ENCODE measurements at regions not wholly inside any gene's neighbourhood (a gene's known extent, or its start where the extent isn't known, plus 50 kb on each side); places are given as distances from the start of the nearest gene placed in this dataset.

DNA sequence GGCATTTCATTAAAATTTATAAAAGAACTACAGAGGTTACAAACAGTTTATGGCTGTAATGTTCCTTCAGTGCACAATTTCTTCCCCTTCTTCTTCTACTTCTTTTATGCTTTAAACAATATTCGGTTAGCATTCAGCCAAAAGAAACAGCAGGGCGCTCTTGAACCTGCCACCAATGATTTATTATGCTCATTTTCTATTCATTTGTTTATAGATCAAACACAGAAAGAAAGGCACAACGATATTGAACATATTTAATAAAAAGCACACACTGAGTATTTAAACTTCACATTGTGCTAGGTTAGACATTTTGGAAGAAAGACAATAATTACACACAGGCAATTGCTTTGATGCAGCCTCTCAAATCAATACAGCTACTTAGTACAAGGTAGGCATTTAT, 1025.8 kb upstream of the LRRN3 start:
- Histone ChIP-seq H3K9me1 (ENCODE audit: insufficient read depth, low read length) (no peaks in the 10 kb centered on the region), H3K18ac (ENCODE audit: low read depth, low read length) (no peak overlapping the region), H4K20me1 (ENCODE audit: insufficient read depth, low read length) (no peaks in the 10 kb centered on the region), H3K79me1 (ENCODE audit: low read depth in 1 of 2, low read length in 2 of 2) (no peaks in the 10 kb centered on the region), H2BK120ac (ENCODE audit: low read depth, low read length) (no peak overlapping the region), H2AFZ (replicated peaks; ENCODE audit: low read length, poor library complexity) (no peak overlapping the region), H3K23ac (ENCODE audit: low read depth, low read length) (no peak overlapping the region), H3K56ac (ENCODE audit: extremely low read depth, insufficient read depth, low read length) (no peak overlapping the region), H2BK15ac (ENCODE audit: low read depth, low read length) (no peak overlapping the region), H4K91ac (ENCODE audit: insufficient read depth, low read depth, low read length) (no peak overlapping the region), H3K9ac (ENCODE audit: low read depth, low read length) (no peak overlapping the region), H2BK5ac (ENCODE audit: low read depth, low read length, poor library complexity, severe bottlenecking) (no peak overlapping the region), H3K4me1 (ENCODE audit: control insufficient read depth, insufficient read depth, low read length) (no peaks in the 10 kb centered on the region), H3K4ac (ENCODE audit: low read depth, low read length) (no peak overlapping the region), H3K14ac (replicated peaks; ENCODE audit: low read depth, low read length) (no peak overlapping the region), H3K4me3 (ENCODE audit: insufficient read depth, low read depth, low read length) (no peak overlapping the region), H2AK9ac (replicated peaks; ENCODE audit: low read depth, low read length, poor library complexity) (no peak overlapping the region), H4K5ac (ENCODE audit: low read depth, low read length) (no peak overlapping the region), H2BK20ac (ENCODE audit: low read depth, low read length) (no peak overlapping the region), H3K4me2 (ENCODE audit: low read depth, low read length) (no peak overlapping the region), H2AK5ac (ENCODE audit: low read depth, low read length) (no peak overlapping the region), H4K8ac (ENCODE audit: low read depth in 2 of 2, low read length in 2 of 2) (no peak overlapping the region), H3K27ac (ENCODE audit: insufficient read depth, low read length) (no peak overlapping the region), H3K27me3 (ENCODE audit: control insufficient read depth, insufficient read depth, low read length) (no peaks in the 10 kb centered on the region), H3K9me3 (ENCODE audit: control insufficient read depth, insufficient read depth, low read length) (no peaks in the 10 kb centered on the region), H3K36me3 (ENCODE audit: control insufficient read depth, insufficient read depth, low read length) (no peaks in the 10 kb centered on the region)
- ChIA-PET CTCF (no interaction called here), POLR2A (ENCODE audit: unreplicated experiment) (no interaction called here)
- ATAC-seq (ENCODE audit: low read depth) (no peak), DNase-seq (no peak)
- intact Hi-C loops (cut with micrococcal nuclease), result no loop called here
- BruUV-seq (replicated peaks), result no TSS peak
- TF ChIP-seq CEBPB (IDR thresholded peaks at IDR 0.05; ENCODE audit: low read depth, low read length) (no peak), CHD1 (IDR thresholded peaks at IDR 0.05; ENCODE audit: low read depth, low read length) (no peak), MAFK (IDR thresholded peaks at IDR 0.05; ENCODE audit: low read depth, low read length) (no peak), NFE2L2 (IDR thresholded peaks at IDR 0.05; ENCODE audit: low read depth, low read length) (no peak), FOS (IDR thresholded peaks at IDR 0.05; ENCODE audit: low read depth, low read length) (no peak), MXI1 (IDR thresholded peaks at IDR 0.05; ENCODE audit: borderline replicate concordance, low read depth, low read length) (no peak), RFX5 (IDR thresholded peaks at IDR 0.05; ENCODE audit: low read depth, low read length) (no peak), RAD21 (IDR thresholded peaks at IDR 0.05; ENCODE audit: low read length) (no peak), SMC3 (IDR thresholded peaks at IDR 0.05; ENCODE audit: low read depth, low read length) (no peak), RCOR1 (IDR thresholded peaks at IDR 0.05; ENCODE audit: insufficient replicate concordance, low read length) (no peak), ELK1 (IDR thresholded peaks at IDR 0.05; ENCODE audit: borderline replicate concordance, low read depth, low read length) (no peak), CTCF (conservative IDR thresholded peaks at IDR 0.05; ENCODE audit: low read depth, low read length) (no peak), BHLHE40 (IDR thresholded peaks at IDR 0.05; ENCODE audit: low read depth, low read length) (no peak), MAZ (IDR thresholded peaks at IDR 0.05; ENCODE audit: borderline replicate concordance, low read depth, low read length) (no peak), POLR2A (IDR thresholded peaks at IDR 0.05; ENCODE audit: low read depth, low read length) (no peak)
- TF ChIP-seq, protein P1, sequence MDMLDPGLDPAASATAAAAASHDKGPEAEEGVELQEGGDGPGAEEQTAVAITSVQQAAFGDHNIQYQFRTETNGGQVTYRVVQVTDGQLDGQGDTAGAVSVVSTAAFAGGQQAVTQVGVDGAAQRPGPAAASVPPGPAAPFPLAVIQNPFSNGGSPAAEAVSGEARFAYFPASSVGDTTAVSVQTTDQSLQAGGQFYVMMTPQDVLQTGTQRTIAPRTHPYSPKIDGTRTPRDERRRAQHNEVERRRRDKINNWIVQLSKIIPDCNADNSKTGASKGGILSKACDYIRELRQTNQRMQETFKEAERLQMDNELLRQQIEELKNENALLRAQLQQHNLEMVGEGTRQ (IDR thresholded peaks at IDR 0.05; ENCODE audit: low read depth, low read length), result no peak
- whole genome bisulfite sequencing, 2 experiments (ENCODE audit: extremely low coverage in 2 of 2, insufficient read length in 1 of 2), result no CpG with 5 or more reads among the region's 3 CpGs
- in situ Hi-C loops (cut with MboI; ENCODE audit: low sequenced_read_pairs), result no loop called here
- dilution Hi-C loops (cut with HindIII; ENCODE audit: low sequenced_read_pairs, unreplicated experiment), result no loop called here
